Activated naive CD4-positive, alpha-beta T cell treated with anti-CD3 and anti-CD28 coated beads for 36 hours (primary cell): ENCODE measurements at regions not wholly inside any gene's neighbourhood (a gene's known extent, or its start where the extent isn't known, plus 50 kb on each side); places are given as distances from the start of the nearest gene placed in this dataset.

Source experiments
- CTCF ChIA-PET: fragments of 350-600 bp; sonication (Branson Sonifier 250); formaldehyde crosslinking; loops from one replicate; lab custom pipeline; 2021; ENCODE audit warnings: antibody characterized with exemption; lab: Charles Lee
- DNase-seq: peaks from one replicate; pipeline ENCODE4 v3.0.0-alpha.2; 2020
- H3K27ac Mint-ChIP-seq: one replicate; pipeline ENCODE4 v1.8.0; 2021; ENCODE audit warnings: mild to moderate bottlenecking, mixed read lengths
- H3K27me3 Mint-ChIP-seq: one replicate; pipeline ENCODE4 v1.8.0; 2021; ENCODE audit warnings: low read depth, mixed read lengths
- H3K36me3 Mint-ChIP-seq: one replicate; pipeline ENCODE4 v1.8.0; 2021; ENCODE audit warnings: low read depth, mixed read lengths
- H3K4me1 Mint-ChIP-seq: one replicate; pipeline ENCODE4 v1.8.0; 2021; ENCODE audit warnings: low read depth, mixed read lengths
- H3K4me3 Mint-ChIP-seq: one replicate; pipeline ENCODE4 v1.8.0; 2021; ENCODE audit warnings: mild to moderate bottlenecking, moderate library complexity, mixed read lengths
- H3K9me3 Mint-ChIP-seq: one replicate; pipeline ENCODE4 v1.8.0; 2021; ENCODE audit warnings: mixed read lengths
- intact Hi-C: fragments of 100-400 bp; cut with micrococcal nuclease; formaldehyde crosslinking; loops from one replicate; pipeline ENCODE4 v1.15.1; 2023

GRCh38 chr2:158745067-158745865 lies 49.9 kb upstream of the DAPL1 start:
- peaks cover 28% of the 10 kb centered on the region for H3K27me3 Mint-ChIP-seq
- intact Hi-C loops: loop anchor here (1.0 to 10.0 kb wide), 6 partner anchors 283 to 1248 kb away; no protein-coding TSS in a partner anchor
- CTCF ChIA-PET: interaction anchor here (0.5 to 4.4 kb wide), 16 partner anchors 10 to 749 kb away, joined by 3 to 26 read pairs (median 3); no protein-coding TSS in a partner anchor
- H3K27ac Mint-ChIP-seq: no peak overlapping the region
- H3K4me1 Mint-ChIP-seq: peaks cover 1% of the 10 kb centered on the region
- no peaks in the 10 kb centered on the region for H3K9me3 Mint-ChIP-seq
- no peaks in the 10 kb centered on the region for H3K36me3 Mint-ChIP-seq
- no peak overlapping the region for H3K4me3 Mint-ChIP-seq
- DNase-seq: peak; percentile 71
